Fibroblast of lung (primary cell): ENCODE measurements at regions not wholly inside any gene's neighbourhood (a gene's known extent, or its start where the extent isn't known, plus 50 kb on each side); places are given as distances from the start of the nearest gene placed in this dataset.

ENCODE experiments used
- EZH2 ChIP-seq: IDR thresholded peaks from 2 replicates; pipeline ENCODE4 v1.5.1; 2012; ENCODE audit warnings: low read length, control low read depth, mild to moderate bottlenecking; ENCODE audit errors: missing control alignments
- TF ChIP-seq, protein P1 (sequence below), 2 donors: IDR thresholded peaks in 1 of 2; conservative IDR thresholded peaks in 1 of 2; 1 replicate in 1 of 2; 2 replicates in 1 of 2; pipeline ENCODE4 v1.5.1; 2011 to 2012; ENCODE audit warnings: low read length in 2 of 2, control low read depth in 1 of 2, inconsistent platforms in 1 of 2, low read depth in 1 of 2, mild to moderate bottlenecking in 1 of 2

DNA sequence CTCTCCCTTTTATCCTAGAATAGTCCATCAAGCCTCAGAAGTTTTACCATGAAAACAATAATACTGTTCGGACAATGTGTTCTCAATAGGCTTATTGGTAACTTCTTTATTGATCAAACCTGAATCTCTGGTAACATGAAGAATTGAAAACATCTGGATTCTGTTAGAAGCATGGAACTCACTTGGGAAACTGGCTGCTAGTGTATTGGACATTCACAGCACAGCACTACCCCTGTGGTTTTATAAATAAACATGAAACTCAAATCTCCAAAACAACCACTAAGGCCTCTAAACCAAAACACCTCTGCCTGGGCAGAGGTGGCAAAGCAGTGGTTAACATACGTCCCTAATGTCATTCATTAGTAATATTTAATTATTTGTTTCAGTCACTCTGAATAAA, 157.6 kb upstream of the KCNQ5 start:
- TF ChIP-seq, protein P1, sequence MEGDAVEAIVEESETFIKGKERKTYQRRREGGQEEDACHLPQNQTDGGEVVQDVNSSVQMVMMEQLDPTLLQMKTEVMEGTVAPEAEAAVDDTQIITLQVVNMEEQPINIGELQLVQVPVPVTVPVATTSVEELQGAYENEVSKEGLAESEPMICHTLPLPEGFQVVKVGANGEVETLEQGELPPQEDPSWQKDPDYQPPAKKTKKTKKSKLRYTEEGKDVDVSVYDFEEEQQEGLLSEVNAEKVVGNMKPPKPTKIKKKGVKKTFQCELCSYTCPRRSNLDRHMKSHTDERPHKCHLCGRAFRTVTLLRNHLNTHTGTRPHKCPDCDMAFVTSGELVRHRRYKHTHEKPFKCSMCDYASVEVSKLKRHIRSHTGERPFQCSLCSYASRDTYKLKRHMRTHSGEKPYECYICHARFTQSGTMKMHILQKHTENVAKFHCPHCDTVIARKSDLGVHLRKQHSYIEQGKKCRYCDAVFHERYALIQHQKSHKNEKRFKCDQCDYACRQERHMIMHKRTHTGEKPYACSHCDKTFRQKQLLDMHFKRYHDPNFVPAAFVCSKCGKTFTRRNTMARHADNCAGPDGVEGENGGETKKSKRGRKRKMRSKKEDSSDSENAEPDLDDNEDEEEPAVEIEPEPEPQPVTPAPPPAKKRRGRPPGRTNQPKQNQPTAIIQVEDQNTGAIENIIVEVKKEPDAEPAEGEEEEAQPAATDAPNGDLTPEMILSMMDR (conservative IDR thresholded peaks at IDR 0.05 in 1 of 2, IDR thresholded peaks at IDR 0.05 in 1 of 2; ENCODE audit: low read depth in 1 of 2, low read length in 2 of 2) = no peak
- no peak for TF ChIP-seq EZH2
